DOHH2 (cell line): ENCODE measurements at regions not wholly inside any gene's neighbourhood (a gene's known extent, or its start where the extent isn't known, plus 50 kb on each side); places are given as distances from the start of the nearest gene placed in this dataset.

Experiments used
- CTCF ChIP-seq: fragments of 200-600 bp; sonication (generic); IDR thresholded peaks from one replicate; pipeline ENCODE4 v1.5.1; 2014; ENCODE audit warnings: antibody characterized with exemption, mild to moderate bottlenecking, low read depth, low read length; ENCODE audit not compliant: poor library complexity, severe bottlenecking
- EZH2phosphoT487 ChIP-seq: fragments of 200-600 bp; sonication (generic); IDR thresholded peaks from 2 replicates; pipeline ENCODE4 v1.6.1; 2017; ENCODE audit warnings: borderline replicate concordance, mild to moderate bottlenecking, antibody characterized with exemption, low read length, moderate library complexity, mixed read lengths

- no peak for TF ChIP-seq CTCF
- no peak for TF ChIP-seq EZH2phosphoT487
These were observed 346.1 kb upstream of the PLGLB2 start for GRCh38 chr2:87401726-87402345.
